Loucy (cell line): ENCODE measurements at regions not wholly inside any gene's neighbourhood (a gene's known extent, or its start where the extent isn't known, plus 50 kb on each side); places are given as distances from the start of the nearest gene placed in this dataset.

Experiments used
- EZH2phosphoT487 ChIP-seq: fragments of 200-600 bp; IDR thresholded peaks from 2 replicates; pipeline ENCODE4 v1.6.1; 2018; ENCODE audit warnings: antibody characterized with exemption, mild to moderate bottlenecking, moderate library complexity, borderline replicate concordance
- TF ChIP-seq, protein P1 (sequence below): fragments of 200-600 bp; sonication (generic); conservative IDR thresholded peaks from 2 replicates; pipeline ENCODE4 v1.5.1; 2014; ENCODE audit warnings: mild to moderate bottlenecking, antibody characterized with exemption, low read length

DNA sequence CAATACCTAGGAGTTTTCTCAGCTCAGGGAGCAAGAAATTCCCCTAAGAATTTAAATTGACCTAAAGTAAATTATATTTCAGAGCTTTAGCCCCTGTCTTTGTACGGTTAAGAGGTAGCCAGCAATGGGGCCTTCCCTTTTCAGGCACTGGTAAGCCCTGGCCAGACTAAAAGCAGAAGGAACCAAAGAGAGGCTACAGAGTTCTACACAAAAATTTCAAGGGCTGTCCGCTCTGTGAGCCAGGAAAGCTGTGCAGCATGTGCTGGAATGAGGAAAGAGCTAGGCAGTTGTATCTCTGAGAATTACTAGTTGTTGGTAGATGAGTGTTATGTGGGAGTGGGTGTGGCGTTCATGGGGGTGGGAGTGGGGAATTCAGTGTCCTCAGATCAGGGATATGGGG, 96.3 kb upstream of the MAFB start:
- TF ChIP-seq EZH2phosphoT487: no peak
- TF ChIP-seq, protein P1, sequence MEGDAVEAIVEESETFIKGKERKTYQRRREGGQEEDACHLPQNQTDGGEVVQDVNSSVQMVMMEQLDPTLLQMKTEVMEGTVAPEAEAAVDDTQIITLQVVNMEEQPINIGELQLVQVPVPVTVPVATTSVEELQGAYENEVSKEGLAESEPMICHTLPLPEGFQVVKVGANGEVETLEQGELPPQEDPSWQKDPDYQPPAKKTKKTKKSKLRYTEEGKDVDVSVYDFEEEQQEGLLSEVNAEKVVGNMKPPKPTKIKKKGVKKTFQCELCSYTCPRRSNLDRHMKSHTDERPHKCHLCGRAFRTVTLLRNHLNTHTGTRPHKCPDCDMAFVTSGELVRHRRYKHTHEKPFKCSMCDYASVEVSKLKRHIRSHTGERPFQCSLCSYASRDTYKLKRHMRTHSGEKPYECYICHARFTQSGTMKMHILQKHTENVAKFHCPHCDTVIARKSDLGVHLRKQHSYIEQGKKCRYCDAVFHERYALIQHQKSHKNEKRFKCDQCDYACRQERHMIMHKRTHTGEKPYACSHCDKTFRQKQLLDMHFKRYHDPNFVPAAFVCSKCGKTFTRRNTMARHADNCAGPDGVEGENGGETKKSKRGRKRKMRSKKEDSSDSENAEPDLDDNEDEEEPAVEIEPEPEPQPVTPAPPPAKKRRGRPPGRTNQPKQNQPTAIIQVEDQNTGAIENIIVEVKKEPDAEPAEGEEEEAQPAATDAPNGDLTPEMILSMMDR: no peak
